Progenitor cell of endocrine pancreas (in vitro differentiated cells): ENCODE measurements at regions not wholly inside any gene's neighbourhood (a gene's known extent, or its start where the extent isn't known, plus 50 kb on each side); places are given as distances from the start of the nearest gene placed in this dataset.
"Not testable (repeated sequence)": the region's sequence is repeated elsewhere in the genome, so short reads cannot be mapped to it uniquely, and the experiment has no call there.

Experiments
- DNase-seq: peaks from one replicate; pipeline ENCODE4 v3.0.0; 2021; ENCODE audit warnings: low spot score; ENCODE audit not compliant: unreplicated experiment
- H3K27ac Mint-ChIP-seq: 2 replicates; pipeline ENCODE4 v1.8.0; 2021; ENCODE audit warnings: mild to moderate bottlenecking, moderate library complexity, mixed read lengths
- H3K27me3 Mint-ChIP-seq: 2 replicates; pipeline ENCODE4 v1.8.0; 2021; ENCODE audit warnings: mixed read lengths
- H3K36me3 Mint-ChIP-seq: 2 replicates; pipeline ENCODE4 v1.8.0; 2022; ENCODE audit warnings: mixed read lengths; ENCODE audit not compliant: insufficient read depth
- H3K4me1 Mint-ChIP-seq: 2 replicates; pipeline ENCODE4 v1.8.0; 2021; ENCODE audit warnings: low read depth, mixed read lengths
- H3K4me3 Mint-ChIP-seq: 2 replicates; pipeline ENCODE4 v1.8.0; 2021; ENCODE audit warnings: low read depth, mild to moderate bottlenecking, moderate library complexity, mixed read lengths
- H3K9me3 Mint-ChIP-seq: 2 replicates; pipeline ENCODE4 v1.8.0; 2021; ENCODE audit warnings: low read depth, mixed read lengths
- CTCF ChIP-seq: fragments of 200-600 bp; sonication (generic); IDR thresholded peaks from one replicate; pipeline ENCODE4 v1.5.0; 2021; ENCODE audit warnings: antibody characterized with exemption, mild to moderate bottlenecking; ENCODE audit not compliant: unreplicated experiment

- no peak for TF ChIP-seq CTCF
- Mint-ChIP-seq H3K4me3 (no peak overlapping the region), H3K27ac (peak overlapping the region; percentile 12), H3K27me3 (peaks cover 6% of the 10 kb centered on the region), H3K4me1 (peaks cover 5% of the 10 kb centered on the region), H3K36me3 (no peaks in the 10 kb centered on the region), H3K9me3 (peaks cover 3% of the 10 kb centered on the region)
- DNase-seq, result no peak
Observed at GRCh38 chr5:115751176-115751575, 65.3 kb downstream of the CDO1 start.

- TF ChIP-seq CTCF, result no peak
- Mint-ChIP-seq H3K4me3 (no peak overlapping the region), H3K27me3 (peaks cover 6% of the 10 kb centered on the region), H3K27ac (no peak overlapping the region), H3K36me3 (no peaks in the 10 kb centered on the region), H3K4me1 (peaks cover 5% of the 10 kb centered on the region), H3K9me3 (peaks cover 8% of the 10 kb centered on the region)
- DNase-seq, result no peak
Observed at GRCh38 chr5:115749016-115749415, 67.4 kb downstream of the CDO1 start.

DNA sequence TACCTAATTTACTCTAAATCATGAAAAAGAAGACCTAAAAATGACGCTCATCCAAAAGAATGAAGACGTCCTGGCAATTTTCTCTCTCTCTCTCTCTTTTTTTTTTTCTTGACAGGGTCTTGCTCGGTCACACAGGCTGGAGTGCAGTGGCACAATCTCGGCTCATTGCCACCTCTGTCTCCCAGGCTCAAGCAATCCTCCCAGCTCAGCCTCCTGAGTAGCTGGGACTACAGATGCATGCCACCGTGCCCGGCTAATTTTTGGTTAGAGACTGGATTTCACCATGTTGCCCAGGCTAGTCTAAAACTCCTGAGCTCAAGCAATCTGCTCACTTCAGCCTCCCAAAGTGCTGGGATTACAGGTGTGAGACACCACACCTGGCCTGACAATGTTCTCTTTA, 77.2 kb downstream of the CDO1 start:
- not testable (repeated sequence) for H3K27me3 Mint-ChIP-seq, H3K27ac Mint-ChIP-seq, DNase-seq, H3K4me3 Mint-ChIP-seq, H3K36me3 Mint-ChIP-seq
- Mint-ChIP-seq H3K9me3 (peaks cover 38% of the 10 kb centered on the region), H3K4me1 (peaks cover 15% of the 10 kb centered on the region)

GRCh38 chr5:115738830-115739229, 77.6 kb downstream of the CDO1 start:
- H3K9me3 Mint-ChIP-seq, result peaks cover 34% of the 10 kb centered on the region
- no peak for DNase-seq
- no peak overlapping the region for H3K27ac Mint-ChIP-seq
- peaks cover 15% of the 10 kb centered on the region for H3K4me1 Mint-ChIP-seq
- peaks cover 3% of the 10 kb centered on the region for H3K27me3 Mint-ChIP-seq
- H3K36me3 Mint-ChIP-seq, result peaks cover 3% of the 10 kb centered on the region
- no peak for TF ChIP-seq CTCF
- no peak overlapping the region for H3K4me3 Mint-ChIP-seq

DNA sequence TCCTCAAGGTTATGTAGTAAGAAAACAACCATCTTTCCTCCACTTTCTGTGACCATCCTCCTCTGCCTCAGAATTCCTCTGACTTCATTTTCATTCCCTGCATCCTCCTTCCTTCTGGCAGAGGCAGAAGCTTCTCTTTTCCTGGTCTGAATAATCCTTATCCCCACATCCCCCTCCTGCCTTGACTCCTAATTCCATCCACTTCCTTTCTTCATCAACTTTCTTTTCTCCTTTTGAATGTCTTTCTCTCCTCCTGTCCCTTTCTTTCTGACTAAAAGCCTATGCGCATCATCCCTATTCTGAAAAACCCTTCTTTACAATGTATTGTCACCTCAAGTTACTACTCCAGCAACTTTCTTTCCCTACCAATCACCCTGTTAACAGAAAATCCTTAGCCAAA, 79.0 kb downstream of the CDO1 start:
- H3K4me1 Mint-ChIP-seq, result peaks cover 16% of the 10 kb centered on the region
- TF ChIP-seq CTCF, result no peak
- DNase-seq, result no peak
- H3K9me3 Mint-ChIP-seq, result peaks cover 24% of the 10 kb centered on the region
- peaks cover 3% of the 10 kb centered on the region for H3K27me3 Mint-ChIP-seq
- no peak overlapping the region for H3K27ac Mint-ChIP-seq
- no peak overlapping the region for H3K4me3 Mint-ChIP-seq
- peaks cover 3% of the 10 kb centered on the region for H3K36me3 Mint-ChIP-seq

GRCh38 chr5:115736690-115737005, 79.8 kb downstream of the CDO1 start:
- Mint-ChIP-seq H3K4me3 (no peak overlapping the region), H3K9me3 (peaks cover 16% of the 10 kb centered on the region), H3K4me1 (peaks cover 16% of the 10 kb centered on the region), H3K36me3 (peaks cover 3% of the 10 kb centered on the region), H3K27ac (no peak overlapping the region), H3K27me3 (peaks cover 3% of the 10 kb centered on the region)
- no peak for DNase-seq
- no peak for TF ChIP-seq CTCF
